GM23338 (cell line): ENCODE measurements at regions not wholly inside any gene's neighbourhood (a gene's known extent, or its start where the extent isn't known, plus 50 kb on each side); places are given as distances from the start of the nearest gene placed in this dataset.

Experiments
- CREB1 ChIP-seq: fragments of 250-450 bp; sonication (Bioruptor Pico); IDR thresholded peaks from 2 replicates; pipeline ENCODE4 v1.5.0; 2020; ENCODE audit warnings: low read depth, mild to moderate bottlenecking, moderate library complexity
- CTCF ChIP-seq, 2 experiments: fragments of 200-600 bp in 1 of 2; sonication (generic) in 1 of 2; conservative IDR thresholded peaks; 2 replicates each; pipeline versions ENCODE4 v1.5.1 to v1.6.1; 2016 to 2017; ENCODE audit warnings: antibody characterized with exemption in 2 of 2, low read depth in 2 of 2, mild to moderate bottlenecking in 2 of 2, moderate library complexity in 1 of 2
- EZH2 ChIP-seq: fragments of 200-600 bp; sonication (generic); IDR thresholded peaks from one replicate; pipeline ENCODE4 v1.8.0; 2017; ENCODE audit warnings: antibody characterized with exemption, mild to moderate bottlenecking, low read depth; ENCODE audit not compliant: unreplicated experiment
- EZH2phosphoT487 ChIP-seq: fragments of 200-600 bp; sonication (generic); IDR thresholded peaks from one replicate; pipeline ENCODE4 v1.8.1; 2018; ENCODE audit warnings: antibody characterized with exemption; ENCODE audit not compliant: unreplicated experiment
- JUNB ChIP-seq: IDR thresholded peaks from one replicate; pipeline ENCODE4 v1.6.1; 2016; ENCODE audit warnings: antibody characterized with exemption; ENCODE audit not compliant: unreplicated experiment
- NANOG ChIP-seq: IDR thresholded peaks from 2 replicates; pipeline ENCODE4 v1.6.1; 2016; ENCODE audit warnings: antibody characterized with exemption, borderline replicate concordance
- POLR2AphosphoS5 ChIP-seq: IDR thresholded peaks from 2 replicates; pipeline ENCODE4 v1.6.1; 2016; ENCODE audit warnings: antibody characterized with exemption, low read depth
- STAT1 ChIP-seq: IDR thresholded peaks from one replicate; pipeline ENCODE4 v1.6.1; 2016; ENCODE audit warnings: antibody characterized with exemption; ENCODE audit not compliant: unreplicated experiment
- ZNF114 ChIP-seq: fragments of 250-450 bp; sonication (Bioruptor Pico); IDR thresholded peaks from 2 replicates; pipeline ENCODE4 v1.5.0; 2020; ENCODE audit warnings: mild to moderate bottlenecking, moderate library complexity
- ZNF331 ChIP-seq: fragments of 250-450 bp; sonication (Bioruptor Pico); IDR thresholded peaks from 2 replicates; pipeline ENCODE4 v1.5.0; 2020; ENCODE audit warnings: low read depth, mild to moderate bottlenecking, moderate library complexity
- TF ChIP-seq, protein P1 (sequence below): IDR thresholded peaks from 2 replicates; pipeline ENCODE4 v1.6.1; 2016; ENCODE audit warnings: antibody characterized with exemption
- TF ChIP-seq, protein P2 (sequence below): IDR thresholded peaks from one replicate; pipeline ENCODE4 v1.6.1; 2018; ENCODE audit warnings: antibody characterized with exemption; ENCODE audit not compliant: unreplicated experiment
- TF ChIP-seq, protein P3 (sequence below): fragments of 250-450 bp; sonication (Bioruptor Pico); IDR thresholded peaks from 2 replicates; pipeline ENCODE4 v1.5.0; 2020; ENCODE audit warnings: mild to moderate bottlenecking, moderate library complexity

GRCh38 chr1:175812936-175813335 is 69.5 kb upstream of the TNR start:
- TF ChIP-seq CTCF (conservative IDR thresholded peaks at IDR 0.05; ENCODE audit: low read depth in 2 of 2) (no peak), EZH2 (no peak), POLR2AphosphoS5 (no peak), CREB1 (no peak), NANOG (no peak), EZH2phosphoT487 (no peak), JUNB (no peak), STAT1 (no peak), ZNF331 (CRISPR knock-in tag) (no peak), ZNF114 (CRISPR knock-in tag) (no peak)
- TF ChIP-seq, protein P1, sequence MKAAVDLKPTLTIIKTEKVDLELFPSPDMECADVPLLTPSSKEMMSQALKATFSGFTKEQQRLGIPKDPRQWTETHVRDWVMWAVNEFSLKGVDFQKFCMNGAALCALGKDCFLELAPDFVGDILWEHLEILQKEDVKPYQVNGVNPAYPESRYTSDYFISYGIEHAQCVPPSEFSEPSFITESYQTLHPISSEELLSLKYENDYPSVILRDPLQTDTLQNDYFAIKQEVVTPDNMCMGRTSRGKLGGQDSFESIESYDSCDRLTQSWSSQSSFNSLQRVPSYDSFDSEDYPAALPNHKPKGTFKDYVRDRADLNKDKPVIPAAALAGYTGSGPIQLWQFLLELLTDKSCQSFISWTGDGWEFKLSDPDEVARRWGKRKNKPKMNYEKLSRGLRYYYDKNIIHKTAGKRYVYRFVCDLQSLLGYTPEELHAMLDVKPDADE: no peak
- TF ChIP-seq, protein P2, sequence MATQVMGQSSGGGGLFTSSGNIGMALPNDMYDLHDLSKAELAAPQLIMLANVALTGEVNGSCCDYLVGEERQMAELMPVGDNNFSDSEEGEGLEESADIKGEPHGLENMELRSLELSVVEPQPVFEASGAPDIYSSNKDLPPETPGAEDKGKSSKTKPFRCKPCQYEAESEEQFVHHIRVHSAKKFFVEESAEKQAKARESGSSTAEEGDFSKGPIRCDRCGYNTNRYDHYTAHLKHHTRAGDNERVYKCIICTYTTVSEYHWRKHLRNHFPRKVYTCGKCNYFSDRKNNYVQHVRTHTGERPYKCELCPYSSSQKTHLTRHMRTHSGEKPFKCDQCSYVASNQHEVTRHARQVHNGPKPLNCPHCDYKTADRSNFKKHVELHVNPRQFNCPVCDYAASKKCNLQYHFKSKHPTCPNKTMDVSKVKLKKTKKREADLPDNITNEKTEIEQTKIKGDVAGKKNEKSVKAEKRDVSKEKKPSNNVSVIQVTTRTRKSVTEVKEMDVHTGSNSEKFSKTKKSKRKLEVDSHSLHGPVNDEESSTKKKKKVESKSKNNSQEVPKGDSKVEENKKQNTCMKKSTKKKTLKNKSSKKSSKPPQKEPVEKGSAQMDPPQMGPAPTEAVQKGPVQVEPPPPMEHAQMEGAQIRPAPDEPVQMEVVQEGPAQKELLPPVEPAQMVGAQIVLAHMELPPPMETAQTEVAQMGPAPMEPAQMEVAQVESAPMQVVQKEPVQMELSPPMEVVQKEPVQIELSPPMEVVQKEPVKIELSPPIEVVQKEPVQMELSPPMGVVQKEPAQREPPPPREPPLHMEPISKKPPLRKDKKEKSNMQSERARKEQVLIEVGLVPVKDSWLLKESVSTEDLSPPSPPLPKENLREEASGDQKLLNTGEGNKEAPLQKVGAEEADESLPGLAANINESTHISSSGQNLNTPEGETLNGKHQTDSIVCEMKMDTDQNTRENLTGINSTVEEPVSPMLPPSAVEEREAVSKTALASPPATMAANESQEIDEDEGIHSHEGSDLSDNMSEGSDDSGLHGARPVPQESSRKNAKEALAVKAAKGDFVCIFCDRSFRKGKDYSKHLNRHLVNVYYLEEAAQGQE: no peak
- TF ChIP-seq, protein P3, sequence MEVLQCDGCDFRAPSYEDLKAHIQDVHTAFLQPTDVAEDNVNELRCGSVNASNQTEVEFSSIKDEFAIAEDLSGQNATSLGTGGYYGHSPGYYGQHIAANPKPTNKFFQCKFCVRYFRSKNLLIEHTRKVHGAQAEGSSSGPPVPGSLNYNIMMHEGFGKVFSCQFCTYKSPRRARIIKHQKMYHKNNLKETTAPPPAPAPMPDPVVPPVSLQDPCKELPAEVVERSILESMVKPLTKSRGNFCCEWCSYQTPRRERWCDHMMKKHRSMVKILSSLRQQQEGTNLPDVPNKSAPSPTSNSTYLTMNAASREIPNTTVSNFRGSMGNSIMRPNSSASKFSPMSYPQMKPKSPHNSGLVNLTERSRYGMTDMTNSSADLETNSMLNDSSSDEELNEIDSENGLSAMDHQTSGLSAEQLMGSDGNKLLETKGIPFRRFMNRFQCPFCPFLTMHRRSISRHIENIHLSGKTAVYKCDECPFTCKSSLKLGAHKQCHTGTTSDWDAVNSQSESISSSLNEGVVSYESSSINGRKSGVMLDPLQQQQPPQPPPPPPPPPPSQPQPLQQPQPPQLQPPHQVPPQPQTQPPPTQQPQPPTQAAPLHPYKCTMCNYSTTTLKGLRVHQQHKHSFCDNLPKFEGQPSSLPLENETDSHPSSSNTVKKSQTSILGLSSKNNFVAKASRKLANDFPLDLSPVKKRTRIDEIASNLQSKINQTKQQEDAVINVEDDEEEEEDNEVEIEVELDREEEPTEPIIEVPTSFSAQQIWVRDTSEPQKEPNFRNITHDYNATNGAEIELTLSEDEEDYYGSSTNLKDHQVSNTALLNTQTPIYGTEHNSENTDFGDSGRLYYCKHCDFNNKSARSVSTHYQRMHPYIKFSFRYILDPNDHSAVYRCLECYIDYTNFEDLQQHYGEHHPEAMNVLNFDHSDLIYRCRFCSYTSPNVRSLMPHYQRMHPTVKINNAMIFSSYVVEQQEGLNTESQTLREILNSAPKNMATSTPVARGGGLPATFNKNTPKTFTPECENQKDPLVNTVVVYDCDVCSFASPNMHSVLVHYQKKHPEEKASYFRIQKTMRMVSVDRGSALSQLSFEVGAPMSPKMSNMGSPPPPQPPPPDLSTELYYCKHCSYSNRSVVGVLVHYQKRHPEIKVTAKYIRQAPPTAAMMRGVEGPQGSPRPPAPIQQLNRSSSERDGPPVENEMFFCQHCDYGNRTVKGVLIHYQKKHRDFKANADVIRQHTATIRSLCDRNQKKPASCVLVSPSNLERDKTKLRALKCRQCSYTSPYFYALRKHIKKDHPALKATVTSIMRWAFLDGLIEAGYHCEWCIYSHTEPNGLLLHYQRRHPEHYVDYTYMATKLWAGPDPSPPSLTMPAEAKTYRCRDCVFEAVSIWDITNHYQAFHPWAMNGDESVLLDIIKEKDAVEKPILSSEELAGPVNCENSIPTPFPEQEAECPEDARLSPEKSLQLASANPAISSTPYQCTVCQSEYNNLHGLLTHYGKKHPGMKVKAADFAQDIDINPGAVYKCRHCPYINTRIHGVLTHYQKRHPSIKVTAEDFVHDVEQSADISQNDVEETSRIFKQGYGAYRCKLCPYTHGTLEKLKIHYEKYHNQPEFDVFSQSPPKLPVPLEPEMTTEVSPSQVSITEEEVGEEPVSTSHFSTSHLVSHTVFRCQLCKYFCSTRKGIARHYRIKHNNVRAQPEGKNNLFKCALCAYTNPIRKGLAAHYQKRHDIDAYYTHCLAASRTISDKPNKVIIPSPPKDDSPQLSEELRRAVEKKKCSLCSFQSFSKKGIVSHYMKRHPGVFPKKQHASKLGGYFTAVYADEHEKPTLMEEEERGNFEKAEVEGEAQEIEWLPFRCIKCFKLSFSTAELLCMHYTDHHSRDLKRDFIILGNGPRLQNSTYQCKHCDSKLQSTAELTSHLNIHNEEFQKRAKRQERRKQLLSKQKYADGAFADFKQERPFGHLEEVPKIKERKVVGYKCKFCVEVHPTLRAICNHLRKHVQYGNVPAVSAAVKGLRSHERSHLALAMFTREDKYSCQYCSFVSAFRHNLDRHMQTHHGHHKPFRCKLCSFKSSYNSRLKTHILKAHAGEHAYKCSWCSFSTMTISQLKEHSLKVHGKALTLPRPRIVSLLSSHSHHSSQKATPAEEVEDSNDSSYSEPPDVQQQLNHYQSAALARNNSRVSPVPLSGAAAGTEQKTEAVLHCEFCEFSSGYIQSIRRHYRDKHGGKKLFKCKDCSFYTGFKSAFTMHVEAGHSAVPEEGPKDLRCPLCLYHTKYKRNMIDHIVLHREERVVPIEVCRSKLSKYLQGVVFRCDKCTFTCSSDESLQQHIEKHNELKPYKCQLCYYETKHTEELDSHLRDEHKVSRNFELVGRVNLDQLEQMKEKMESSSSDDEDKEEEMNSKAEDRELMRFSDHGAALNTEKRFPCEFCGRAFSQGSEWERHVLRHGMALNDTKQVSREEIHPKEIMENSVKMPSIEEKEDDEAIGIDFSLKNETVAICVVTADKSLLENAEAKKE: no peak
